PC-9 (cell line): ENCODE measurements at regions not wholly inside any gene's neighbourhood (a gene's known extent, or its start where the extent isn't known, plus 50 kb on each side); places are given as distances from the start of the nearest gene placed in this dataset.
"Not testable (repeated sequence)": the region's sequence is repeated elsewhere in the genome, so short reads cannot be mapped to it uniquely, and the experiment has no call there.

Experiments
- CTCF ChIP-seq: fragments of 200-600 bp; sonication (generic); conservative IDR thresholded peaks from 2 replicates; pipeline ENCODE4 v1.6.1; 2017; ENCODE audit warnings: mixed run types, antibody characterized with exemption, mild to moderate bottlenecking, moderate library complexity
- EZH2 ChIP-seq: fragments of 200-600 bp; sonication (generic); IDR thresholded peaks from 2 replicates; pipeline ENCODE4 v1.8.0; 2017; ENCODE audit warnings: antibody characterized with exemption, low read depth

GRCh38 chr21:17219050-17219449, 293.8 kb upstream of the CXADR start:
- not testable (repeated sequence) for TF ChIP-seq EZH2, CTCF
